ENCODE measurements at regions not wholly inside any gene's neighbourhood (a gene's known extent, or its start where the extent isn't known, plus 50 kb on each side); places are given as distances from the start of the nearest gene placed in this dataset.

- no peak for TF ChIP-seq CTCF (IDR thresholded peaks at IDR 0.05)
- no peak for TF ChIP-seq EZH2 (IDR thresholded peaks at IDR 0.05; ENCODE audit: borderline replicate concordance, insufficient read depth, low read depth, low read length, poor library complexity, severe bottlenecking)
Observed at GRCh38 chrX:44042116-44042515, 68.9 kb upstream of the NDP start.
